HL-60 (cell line): ENCODE measurements at regions not wholly inside any gene's neighbourhood (a gene's known extent, or its start where the extent isn't known, plus 50 kb on each side); places are given as distances from the start of the nearest gene placed in this dataset.
A peak's percentile ranks its signal among the peaks of the same experiment; 100 is the strongest.

ENCODE experiments used
- CTCF ChIP-seq: IDR thresholded peaks from one replicate; pipeline ENCODE4 v1.5.1; 2011; ENCODE audit warnings: low read length, control low read depth, inconsistent platforms; ENCODE audit not compliant: insufficient read depth
- GABPA ChIP-seq: IDR thresholded peaks from 2 replicates; pipeline ENCODE4 v1.6.1; 2012; ENCODE audit warnings: low read depth
- POLR2AphosphoS5 ChIP-seq: IDR thresholded peaks from 2 replicates; pipeline ENCODE4 v1.6.1; 2012; ENCODE audit warnings: low read depth
- REST ChIP-seq: IDR thresholded peaks from 2 replicates; pipeline ENCODE4 v1.6.1; 2012; ENCODE audit warnings: low read depth; ENCODE audit not compliant: insufficient replicate concordance
- SPI1 ChIP-seq: IDR thresholded peaks from 2 replicates; pipeline ENCODE4 v1.6.1; 2012; ENCODE audit warnings: low read depth, mild to moderate bottlenecking, borderline replicate concordance

GRCh38 chr1:229159668-229160544, 111.0 kb upstream of the RAB4A start:
- peak; percentile 26; the same call in 1 of the 2 replicates for TF ChIP-seq POLR2AphosphoS5
- TF ChIP-seq CTCF: no peak
- TF ChIP-seq REST: no peak
- no peak for TF ChIP-seq GABPA
- peak; percentile 21; the same call in 1 of the 2 replicates for TF ChIP-seq SPI1
